GM12878 (cell line): ENCODE measurements at regions not wholly inside any gene's neighbourhood (a gene's known extent, or its start where the extent isn't known, plus 50 kb on each side); places are given as distances from the start of the nearest gene placed in this dataset.

Experiments used
- ATAC-seq: fragments of 200-7000 bp; cut with Tn5 transposase; 3 replicates; pipeline ENCODE4 v1.9.1; 2020; ENCODE audit warnings: mild to moderate bottlenecking, moderate library complexity
- BruUV-seq: library from RNA; stranded (reverse); fragments of 400-500 nt; replicated peaks from 2 replicates; lab custom pipeline; 2021; lab: Mats Ljungman, UMichigan
- CTCF ChIA-PET: fragments of 300-600 bp; sonication (Branson Sonifier 250); formaldehyde crosslinking; extraction: SDS; loops from one replicate; lab custom pipeline; 2021; ENCODE audit warnings: inconsistent platforms; lab: Yijun Ruan, JAX
- POLR2A ChIA-PET: fragments of 350-600 bp; formaldehyde crosslinking; extraction: SDS; loops from one replicate; lab custom pipeline; 2021; ENCODE audit warnings: inconsistent platforms; lab: Charles Lee
- RAD21 ChIA-PET: fragments of 300-600 bp; sonication (Branson Sonifier 250); formaldehyde crosslinking; loops from one replicate; lab custom pipeline; 2023; ENCODE audit warnings: antibody characterized with exemption; ENCODE audit not compliant: unreplicated experiment; lab: Charles Lee
- SMC1A ChIA-PET: fragments of 300-600 bp; sonication (Branson Sonifier 250); formaldehyde crosslinking; loops from one replicate; lab custom pipeline; 2023; ENCODE audit not compliant: unreplicated experiment, uncharacterized antibody; lab: Charles Lee
- DNase-seq: peaks from one replicate; pipeline ENCODE4 v3.0.0-alpha.2; 2011; ENCODE audit warnings: low read depth, low spot score
- FAIRE-seq: peaks from 3 replicates; lab custom pipeline; 2011; peaks lifted over from hg19 to GRCh38; lab: Jason Lieb, UNC
- H2AFZ ChIP-seq: 2 replicates; pipeline ENCODE4 v1.6.0; 2011; ENCODE audit warnings: low read depth, low read length, control low read depth; ENCODE audit not compliant: control insufficient read depth
- H3K27ac ChIP-seq: 2 replicates; pipeline ENCODE4 v1.5.1; 2011; ENCODE audit warnings: control low read depth; ENCODE audit not compliant: control insufficient read depth, insufficient read depth
- H3K27me3 ChIP-seq, 2 experiments: replicated peaks in 1 of 2; 2 replicates each; pipeline versions ENCODE4 v1.6.0 to v1.6.1; 2011; ENCODE audit warnings: low read length in 1 of 2; ENCODE audit not compliant: control insufficient read depth in 2 of 2, insufficient read depth in 2 of 2
- H3K36me3 ChIP-seq, 2 experiments: 2 replicates each; pipeline ENCODE4 v1.5.1; 2011; ENCODE audit warnings: low read length in 1 of 2; ENCODE audit not compliant: control insufficient read depth in 2 of 2, insufficient read depth in 2 of 2
- H3K4me1 ChIP-seq: 2 replicates; pipeline ENCODE4 v1.6.1; 2011; ENCODE audit warnings: mild to moderate bottlenecking, low read length, moderate library complexity, mixed read lengths; ENCODE audit not compliant: control insufficient read depth, insufficient read depth
- H3K4me2 ChIP-seq: 2 replicates; pipeline ENCODE4 v1.6.0; 2011; ENCODE audit warnings: control low read depth; ENCODE audit not compliant: control insufficient read depth, insufficient read depth
- H3K4me3 ChIP-seq: fragments of 200-600 bp; sonication (generic); 2 replicates; pipeline ENCODE4 v1.5.1; 2016
- H3K79me2 ChIP-seq: 2 replicates; pipeline ENCODE4 v1.6.0; 2011; ENCODE audit warnings: low read length; ENCODE audit not compliant: control insufficient read depth, insufficient read depth
- H3K9ac ChIP-seq: 2 replicates; pipeline ENCODE4 v1.8.0; 2011; ENCODE audit warnings: low read length, control low read depth, mixed read lengths; ENCODE audit not compliant: control insufficient read depth, insufficient read depth
- H3K9me3 ChIP-seq: replicated peaks from 3 replicates; pipeline ENCODE4 v1.5.1; 2011; ENCODE audit warnings: mild to moderate bottlenecking, low read length; ENCODE audit not compliant: control insufficient read depth, insufficient read depth
- H4K20me1 ChIP-seq: 2 replicates; pipeline ENCODE4 v1.6.0; 2011; ENCODE audit not compliant: control insufficient read depth, insufficient read depth
- BCL11A ChIP-seq: IDR thresholded peaks from 2 replicates; pipeline ENCODE4 v1.6.1; 2011; ENCODE audit warnings: low read depth, low read length
- DPF2 ChIP-seq: fragments of 450-650 bp; IDR thresholded peaks from 2 replicates; pipeline ENCODE4 v1.6.1; 2017; ENCODE audit warnings: mild to moderate bottlenecking
- IRF5 ChIP-seq: fragments of 450-650 bp; IDR thresholded peaks from 2 replicates; pipeline ENCODE4 v1.6.1; 2017; ENCODE audit warnings: borderline replicate concordance
- JUND ChIP-seq: IDR thresholded peaks from 2 replicates; pipeline ENCODE4 v1.6.1; 2012; ENCODE audit warnings: low read depth, mild to moderate bottlenecking, low read length, improper control_type of control experiment, moderate library complexity
- LARP7 ChIP-seq: fragments of 450-650 bp; IDR thresholded peaks from 2 replicates; pipeline ENCODE4 v1.6.1; 2017; ENCODE audit warnings: mild to moderate bottlenecking
- NFXL1 ChIP-seq: fragments of 450-650 bp; IDR thresholded peaks from 2 replicates; pipeline ENCODE4 v1.6.1; 2017; ENCODE audit warnings: antibody characterized with exemption, mild to moderate bottlenecking, borderline replicate concordance
- RAD21 ChIP-seq: IDR thresholded peaks from 2 replicates; pipeline ENCODE4 v1.6.1; 2011; ENCODE audit warnings: mild to moderate bottlenecking, low read depth, low read length, moderate library complexity; ENCODE audit not compliant: insufficient read depth
- RCOR1 ChIP-seq: conservative IDR thresholded peaks from 2 replicates; pipeline ENCODE4 v1.6.1; 2012; ENCODE audit warnings: low read depth, low read length, improper control_type of control experiment
- SUZ12 ChIP-seq: fragments of 200-600 bp; sonication (generic); IDR thresholded peaks from one replicate; pipeline ENCODE4 v1.6.1; 2018; ENCODE audit warnings: antibody characterized with exemption, mild to moderate bottlenecking; ENCODE audit not compliant: unreplicated experiment
- YBX1 ChIP-seq: fragments of 450-650 bp; IDR thresholded peaks from 2 replicates; pipeline ENCODE4 v1.6.1; 2016; ENCODE audit warnings: antibody characterized with exemption
- ZNF207 ChIP-seq: fragments of 450-650 bp; IDR thresholded peaks from 2 replicates; pipeline ENCODE4 v1.6.1; 2014; ENCODE audit warnings: antibody characterized with exemption, mild to moderate bottlenecking, borderline replicate concordance
- WGBS: methylation state at CpG from one replicate; pipeline ENCODE4 v1.1.6; 2016; ENCODE audit warnings: low lambda C conversion rate; ENCODE audit not compliant: insufficient replicate concordance, insufficient coverage; ENCODE audit errors: missing lambda C conversion rate; 5-methylcytosine and 5-hydroxymethylcytosine counted together
- in situ Hi-C: fragments of 300-500 bp; cut with MboI; formaldehyde crosslinking; loops from 9 replicates; pipeline ENCODE4 v1.14.3; 2018; ENCODE audit warnings: mixed read lengths
- intact Hi-C: fragments of 100-400 bp; cut with micrococcal nuclease; formaldehyde crosslinking; loops from one replicate; pipeline ENCODE4 v1.14.2; 2022; ENCODE audit not compliant: unreplicated experiment
- TF ChIP-seq, protein P1 (sequence below): fragments of 450-650 bp; IDR thresholded peaks from 2 replicates; pipeline ENCODE4 v1.6.1; 2017; ENCODE audit warnings: antibody characterized with exemption, mild to moderate bottlenecking, moderate library complexity

DNA sequence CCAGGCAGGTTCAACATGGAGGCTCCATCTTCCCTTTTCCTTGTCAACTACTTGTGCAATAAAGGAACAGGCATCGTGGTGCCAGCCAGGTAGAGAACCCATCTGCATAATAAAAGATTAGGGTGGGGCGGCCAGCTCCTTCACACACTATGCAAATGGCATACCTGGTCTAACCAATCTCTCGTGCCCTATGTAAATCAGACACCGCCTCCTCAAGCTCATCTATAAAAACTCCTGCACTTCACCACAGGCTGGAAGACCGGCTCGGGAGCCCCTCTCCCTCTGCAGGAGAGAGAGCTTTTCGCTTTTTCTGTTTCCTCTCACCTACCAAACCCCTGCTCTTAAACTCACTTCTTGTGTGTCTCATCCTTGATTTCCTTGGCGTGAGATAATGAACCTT, 244.3 kb upstream of the PUM3 start:
- POLR2A ChIA-PET: no interaction called here

More for the DNA sequence above, 244.3 kb upstream of the PUM3 start:
- no peak for TF ChIP-seq SUZ12
- no peak for TF ChIP-seq YBX1
- no peak for TF ChIP-seq NFXL1
- no peak for TF ChIP-seq RCOR1
- TF ChIP-seq, protein P1, sequence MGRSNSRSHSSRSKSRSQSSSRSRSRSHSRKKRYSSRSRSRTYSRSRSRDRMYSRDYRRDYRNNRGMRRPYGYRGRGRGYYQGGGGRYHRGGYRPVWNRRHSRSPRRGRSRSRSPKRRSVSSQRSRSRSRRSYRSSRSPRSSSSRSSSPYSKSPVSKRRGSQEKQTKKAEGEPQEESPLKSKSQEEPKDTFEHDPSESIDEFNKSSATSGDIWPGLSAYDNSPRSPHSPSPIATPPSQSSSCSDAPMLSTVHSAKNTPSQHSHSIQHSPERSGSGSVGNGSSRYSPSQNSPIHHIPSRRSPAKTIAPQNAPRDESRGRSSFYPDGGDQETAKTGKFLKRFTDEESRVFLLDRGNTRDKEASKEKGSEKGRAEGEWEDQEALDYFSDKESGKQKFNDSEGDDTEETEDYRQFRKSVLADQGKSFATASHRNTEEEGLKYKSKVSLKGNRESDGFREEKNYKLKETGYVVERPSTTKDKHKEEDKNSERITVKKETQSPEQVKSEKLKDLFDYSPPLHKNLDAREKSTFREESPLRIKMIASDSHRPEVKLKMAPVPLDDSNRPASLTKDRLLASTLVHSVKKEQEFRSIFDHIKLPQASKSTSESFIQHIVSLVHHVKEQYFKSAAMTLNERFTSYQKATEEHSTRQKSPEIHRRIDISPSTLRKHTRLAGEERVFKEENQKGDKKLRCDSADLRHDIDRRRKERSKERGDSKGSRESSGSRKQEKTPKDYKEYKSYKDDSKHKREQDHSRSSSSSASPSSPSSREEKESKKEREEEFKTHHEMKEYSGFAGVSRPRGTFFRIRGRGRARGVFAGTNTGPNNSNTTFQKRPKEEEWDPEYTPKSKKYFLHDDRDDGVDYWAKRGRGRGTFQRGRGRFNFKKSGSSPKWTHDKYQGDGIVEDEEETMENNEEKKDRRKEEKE: no peak
- TF ChIP-seq RAD21: no peak
- TF ChIP-seq BCL11A: no peak
- TF ChIP-seq IRF5: no peak
- TF ChIP-seq DPF2: no peak
- TF ChIP-seq LARP7: no peak
- no peak for TF ChIP-seq ZNF207
- TF ChIP-seq JUND: no peak
- no peaks in the 10 kb centered on the region for H3K9me3 ChIP-seq
- H2AFZ ChIP-seq: no peak overlapping the region
- intact Hi-C loops (no loop called here), in situ Hi-C loops (no loop called here)
- H3K4me2 ChIP-seq: no peak overlapping the region
- ATAC-seq (no peak), FAIRE-seq (no peak), DNase-seq (no peak)
- WGBS: 46% methylated on average over 8 of the region's 8 CpGs
- H3K27me3 ChIP-seq: no peaks in the 10 kb centered on the region
- no peaks in the 10 kb centered on the region for H4K20me1 ChIP-seq
- H3K36me3 ChIP-seq: no peaks in the 10 kb centered on the region
- no peak overlapping the region for H3K27ac ChIP-seq
- RAD21 ChIA-PET: no interaction called here
- H3K4me3 ChIP-seq: no peak overlapping the region
- SMC1A ChIA-PET: no interaction called here
- CTCF ChIA-PET: interaction anchor here (1.1 to 1.2 kb wide), 2 partner anchors 179 to 231 kb away, joined by 3 read pairs; no protein-coding TSS in a partner anchor
- no peak overlapping the region for H3K9ac ChIP-seq
- no peaks in the 10 kb centered on the region for H3K79me2 ChIP-seq
- no peaks in the 10 kb centered on the region for H3K4me1 ChIP-seq
- BruUV-seq: no TSS peak
